Ammon's horn (tissue), 1 donor: ENCODE measurements at regions not wholly inside any gene's neighbourhood (a gene's known extent, or its start where the extent isn't known, plus 50 kb on each side); places are given as distances from the start of the nearest gene placed in this dataset.
"Not testable (repeated sequence)": the region's sequence is repeated elsewhere in the genome, so short reads cannot be mapped to it uniquely, and the experiment has no call there.

Source experiments
- DNase-seq: peaks from one replicate; pipeline ENCODE4 v3.0.0-alpha.2; 2016; ENCODE audit warnings: low spot score

- DNase-seq, result no peak
Measured at GRCh38 chr7:156547884-156548561, 92.6 kb upstream of the RNF32 start.

GRCh38 chr7:156545979-156546378 is 94.6 kb upstream of the RNF32 start:
- peak; percentile 57 for DNase-seq

DNA sequence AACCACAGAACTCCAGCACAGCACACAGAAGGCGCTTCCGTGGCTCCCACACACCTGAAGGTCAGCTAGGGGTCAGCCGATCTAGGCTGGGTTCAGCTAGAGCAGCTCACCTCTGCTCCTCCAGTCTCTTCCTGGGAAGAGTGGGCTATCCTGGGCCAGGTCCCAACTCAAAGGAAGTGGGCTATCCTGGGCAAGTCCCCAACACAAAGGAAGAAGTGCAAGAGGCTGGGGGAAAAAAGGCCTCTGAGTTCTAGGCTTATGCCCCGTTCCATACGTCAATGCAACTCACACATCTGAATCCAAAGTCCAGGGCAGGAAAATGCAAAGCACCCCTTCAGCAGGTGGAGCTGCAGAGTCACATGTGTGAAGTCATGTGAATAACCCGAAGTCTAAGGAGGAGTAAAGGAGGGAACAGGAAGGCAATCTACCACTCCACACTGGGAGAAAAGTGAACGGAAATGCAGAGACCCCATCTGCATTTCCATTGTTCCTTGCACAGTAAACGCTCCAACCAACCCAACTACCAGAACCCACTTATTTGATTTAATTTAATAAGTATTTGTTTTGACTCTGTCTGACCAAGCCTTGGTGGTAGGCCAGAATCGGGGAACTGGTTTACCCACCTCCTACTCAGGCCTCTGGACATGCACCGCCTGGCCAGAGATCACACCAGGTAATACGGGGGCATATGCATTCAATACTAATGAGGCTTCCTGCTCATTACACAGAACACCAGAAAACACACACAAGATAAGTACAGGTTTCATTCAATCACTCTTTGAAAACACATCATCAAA is 95.5 kb upstream of the RNF32 start:
- no peak for DNase-seq

DNA sequence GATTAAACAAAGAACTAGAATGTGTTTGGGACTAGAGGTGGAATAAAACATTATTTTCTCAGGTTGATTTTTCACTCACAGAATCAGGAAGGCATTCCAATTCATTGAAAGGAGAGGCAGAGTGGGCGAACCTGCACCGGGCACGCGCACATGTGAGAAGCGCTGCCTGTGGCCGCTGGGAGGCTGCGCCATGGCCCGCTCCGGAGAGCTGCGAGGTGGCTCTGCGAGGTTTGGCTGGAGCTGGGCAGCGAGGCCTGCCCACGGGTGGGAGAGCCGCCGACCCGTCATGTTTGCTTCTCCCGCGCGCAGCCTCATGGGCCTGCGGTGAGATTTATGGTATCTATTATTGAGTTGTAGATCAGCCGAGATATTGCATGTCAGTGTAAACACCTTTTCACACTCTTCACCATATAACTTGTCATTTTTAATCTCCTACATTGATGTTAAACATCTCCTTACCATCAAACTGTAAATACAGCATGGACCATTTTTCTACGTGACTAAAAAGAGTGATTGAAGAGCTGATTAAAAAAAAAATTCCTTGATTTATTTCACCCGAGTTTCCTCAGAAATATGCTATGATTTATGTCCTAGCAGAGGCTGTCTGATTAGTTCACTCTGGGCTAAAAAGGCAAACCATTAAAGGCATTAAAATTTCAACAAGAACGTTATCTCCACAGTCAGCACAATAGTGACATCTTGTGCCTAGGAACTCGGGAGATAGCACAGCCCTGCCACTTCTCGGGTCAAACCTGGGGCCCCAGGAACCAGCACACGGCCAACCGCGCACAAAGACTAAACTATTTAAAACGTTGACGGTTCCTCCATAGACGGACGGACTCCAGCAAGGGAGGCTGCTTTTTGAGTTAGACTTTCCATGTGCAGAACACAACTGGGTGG is 96.6 kb upstream of the RNF32 start:
- no peak for DNase-seq

DNA sequence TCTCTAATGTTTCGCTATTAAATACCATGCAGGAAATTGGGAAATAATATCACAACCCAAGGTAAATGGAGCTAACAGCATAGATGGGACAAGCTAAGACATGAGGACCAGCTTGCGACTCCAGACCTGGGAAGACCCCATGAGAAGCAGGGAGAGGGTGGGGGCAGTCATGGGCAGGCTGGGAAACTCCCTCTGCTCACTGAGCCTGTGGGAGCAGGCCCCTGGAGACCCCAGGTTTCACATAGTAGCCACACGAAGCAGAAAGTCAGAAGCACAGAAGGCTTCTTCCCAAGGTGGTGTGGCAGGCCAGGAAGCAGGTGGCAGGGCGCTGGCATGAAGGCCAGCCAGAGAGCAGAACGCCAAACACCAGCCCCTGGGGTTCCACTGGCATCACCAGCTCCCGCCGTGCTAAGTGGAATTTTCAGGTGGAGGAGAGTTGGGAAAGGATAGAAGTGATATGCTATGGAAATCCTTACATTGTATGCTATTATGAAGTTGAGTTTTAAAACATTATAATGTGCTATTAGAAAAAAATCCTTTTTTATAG is 99.9 kb upstream of the RNF32 start:
- no peak for DNase-seq

- no peak for DNase-seq
Measured at GRCh38 chr7:156539999-156540398, 100.6 kb upstream of the RNF32 start.

GRCh38 chr7:156537006-156537405 is 103.6 kb upstream of the RNF32 start:
- DNase-seq, result no peak

GRCh38 chr7:156534925-156535324 is 105.6 kb upstream of the RNF32 start:
- no peak for DNase-seq

GRCh38 chr7:156533964-156534363 is 106.6 kb upstream of the RNF32 start:
- no peak for DNase-seq

- no peak for DNase-seq
Measured at GRCh38 chr7:156533420-156533819, 107.2 kb upstream of the RNF32 start.

DNA sequence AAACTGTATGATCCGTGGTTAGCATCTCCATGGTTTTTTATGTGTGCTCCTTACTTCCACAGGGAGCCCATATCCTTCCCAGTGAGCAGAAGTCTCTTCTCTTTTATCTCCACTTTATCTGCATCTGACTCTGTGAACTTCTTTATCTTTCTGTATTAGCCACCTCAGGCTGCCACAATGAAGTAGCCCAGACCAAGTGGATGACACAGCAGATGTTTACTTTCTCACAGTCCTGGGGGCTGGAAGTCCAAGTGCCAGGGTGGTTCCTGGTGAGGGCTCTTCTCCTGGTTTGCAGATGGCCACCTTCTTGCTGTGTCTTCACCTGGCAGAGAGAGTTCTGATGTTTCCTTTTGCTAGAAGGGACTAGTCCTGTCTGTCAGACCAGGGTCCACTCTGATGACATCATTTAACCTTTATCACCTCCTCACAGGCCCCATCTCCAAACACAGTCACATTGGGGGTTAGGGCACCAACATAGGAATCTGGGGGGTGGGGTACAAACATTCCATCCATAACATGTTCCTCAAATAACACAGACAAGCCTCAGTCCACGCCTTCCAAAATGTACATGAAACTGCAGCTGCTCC is 108.5 kb upstream of the RNF32 start:
- DNase-seq, result no peak

DNA sequence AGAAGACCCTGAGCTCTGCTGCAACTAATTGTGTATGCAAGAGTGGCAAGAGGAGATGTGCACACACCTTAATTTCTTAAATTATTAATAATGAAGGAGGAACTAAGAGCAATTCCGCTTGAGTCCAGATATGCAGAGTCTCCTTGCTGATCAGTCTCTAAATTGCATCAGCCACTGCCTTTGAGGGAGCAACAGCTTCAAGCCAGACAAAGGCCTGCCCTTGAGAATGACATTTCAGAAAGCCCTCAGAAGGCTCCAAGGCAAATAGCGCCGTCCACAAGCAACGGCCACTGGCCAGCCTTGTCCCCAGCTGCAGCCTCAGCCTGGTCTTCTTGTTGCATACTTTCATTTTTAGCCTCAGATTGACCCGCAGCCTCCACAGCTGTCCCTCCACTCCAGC is 110.6 kb upstream of the RNF32 start:
- no peak for DNase-seq

DNA sequence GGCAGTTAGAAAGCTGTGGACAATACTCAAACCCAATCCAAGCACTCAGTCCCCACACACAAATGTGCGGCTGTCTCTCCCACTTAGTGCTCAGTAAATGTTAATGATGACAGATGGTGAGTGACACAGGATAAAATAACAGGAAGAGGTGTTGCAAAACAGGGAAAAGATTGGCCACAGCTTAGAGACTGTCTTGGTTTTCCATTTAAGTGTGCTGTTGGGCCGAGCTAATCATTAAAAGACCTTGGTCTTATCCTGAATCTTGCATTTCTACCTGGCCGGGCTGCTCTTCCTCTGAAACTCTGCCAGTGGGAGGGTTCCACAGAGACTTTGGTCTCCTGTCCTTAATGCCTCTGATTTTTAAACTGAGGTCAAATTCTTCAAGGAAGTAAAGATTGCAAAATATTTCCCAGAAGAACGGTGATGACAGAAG is 113.1 kb upstream of the RNF32 start:
- no peak for DNase-seq

- DNase-seq, result no peak
Measured at GRCh38 chr7:156524818-156525597, 115.6 kb upstream of the RNF32 start.

DNA sequence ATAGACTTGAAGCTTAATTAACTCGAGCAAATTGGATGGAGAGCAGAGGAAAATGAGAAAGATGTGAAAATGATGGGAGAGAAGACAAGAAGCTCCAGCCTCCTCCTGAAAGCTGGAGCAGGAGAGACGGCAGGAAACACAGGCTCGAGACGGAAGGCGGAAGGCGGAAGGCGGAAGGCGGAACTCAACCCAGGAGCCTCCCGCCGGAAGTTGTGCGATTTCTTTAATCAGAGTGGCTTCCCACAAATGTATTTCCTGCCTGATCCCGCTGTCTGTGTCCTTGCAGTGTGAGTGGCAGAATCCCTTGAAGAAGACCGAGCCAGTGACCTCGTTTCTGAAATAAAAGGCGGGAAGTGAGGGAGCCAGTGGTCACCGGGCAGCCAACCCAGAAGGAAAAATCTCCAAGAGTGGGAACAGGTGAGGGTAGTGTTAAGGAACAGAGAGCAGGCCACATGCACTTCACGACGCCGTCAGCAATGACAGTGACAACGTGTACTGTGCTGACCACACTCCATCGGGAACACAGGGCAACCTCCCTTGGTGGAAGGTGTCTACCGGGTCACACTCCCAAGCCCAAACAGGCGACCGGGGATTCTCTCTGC is 117.0 kb upstream of the RNF32 start:
- DNase-seq, result no peak

- no peak for DNase-seq
Measured at GRCh38 chr7:156522801-156523200, 117.8 kb upstream of the RNF32 start.

DNA sequence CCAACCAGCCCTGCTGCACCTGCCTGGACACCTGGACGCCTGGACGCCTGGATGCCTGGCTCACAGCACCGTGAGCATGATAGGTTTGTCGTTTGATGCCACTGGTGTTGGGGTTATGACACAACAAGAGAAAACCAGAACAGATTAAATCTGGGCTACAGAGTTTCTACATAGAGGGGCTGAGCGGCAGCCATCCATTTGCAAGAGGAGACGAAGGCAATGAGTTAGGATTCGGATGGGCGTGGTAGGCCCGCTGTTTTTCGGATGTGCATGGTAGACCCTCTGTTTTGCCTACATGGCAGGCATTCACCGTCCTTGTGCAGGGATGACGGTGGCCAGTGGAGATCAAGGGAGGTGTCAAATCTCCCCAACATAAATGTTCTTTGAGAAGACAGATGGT is 121.5 kb upstream of the RNF32 start:
- no peak for DNase-seq

GRCh38 chr7:156518466-156518865 is 122.1 kb upstream of the RNF32 start:
- no peak for DNase-seq

GRCh38 chr7:156517858-156518257 is 122.7 kb upstream of the RNF32 start:
- not testable (repeated sequence) for DNase-seq

DNA sequence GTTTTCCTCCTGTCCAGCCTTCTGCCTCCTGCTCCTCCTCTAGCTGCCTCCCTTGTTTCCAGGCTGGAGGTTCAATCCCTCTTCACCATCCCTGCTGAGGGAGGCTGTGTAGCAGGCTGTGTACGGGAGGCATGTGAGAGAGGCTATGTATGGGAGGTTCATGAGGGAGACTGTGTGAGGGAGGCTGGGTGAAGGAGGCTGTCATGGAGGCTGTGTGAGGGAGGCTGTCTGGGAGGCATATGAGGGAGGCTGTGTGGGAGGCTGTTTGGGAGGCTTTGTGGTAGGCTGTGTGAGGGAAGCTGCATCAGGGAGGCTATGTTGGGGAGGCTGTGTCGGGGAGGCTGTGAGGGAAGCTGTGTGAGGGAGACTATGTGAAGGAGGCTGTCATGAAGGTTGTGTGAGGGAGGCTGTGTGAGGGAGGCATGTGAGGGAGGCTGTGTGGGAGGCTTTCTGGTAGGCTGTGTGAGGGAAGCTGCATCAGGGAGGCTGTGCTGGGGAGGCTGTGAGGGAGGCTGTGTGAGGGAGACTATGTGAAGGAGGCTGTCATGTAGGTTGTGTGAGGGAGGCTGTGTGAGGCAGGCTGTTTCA is 123.7 kb upstream of the RNF32 start:
- no peak for DNase-seq
